ENCODE measurements at regions not wholly inside any gene's neighbourhood (a gene's known extent, or its start where the extent isn't known, plus 50 kb on each side); places are given as distances from the start of the nearest gene placed in this dataset.

- no peak for TF ChIP-seq EP300 (IDR thresholded peaks at IDR 0.05)
- peak in 1 of 3 donors; percentile 56 for TF ChIP-seq POLR2AphosphoS5 (IDR thresholded peaks at IDR 0.05)
Observed at GRCh38 chr9:87035879-87036278, 88.6 kb upstream of the GAS1 start.

All from stomach (tissue), 4 donors.